Thymus (tissue), 11 donors: ENCODE measurements at regions not wholly inside any gene's neighbourhood (a gene's known extent, or its start where the extent isn't known, plus 50 kb on each side); places are given as distances from the start of the nearest gene placed in this dataset.

Source experiments
- DNase-seq, 9 donors: peaks; one replicate each; pipeline ENCODE4 v3.0.0-alpha.2; 2013; ENCODE audit warnings: low spot score in 9 of 9, low read depth in 6 of 9, missing footprints in 1 of 9
- H3K27ac ChIP-seq, 2 donors: one replicate each; pipeline ENCODE4 v1.5.1; 2013; ENCODE audit warnings: control low read depth in 1 of 2, low read depth in 1 of 2, low read length in 1 of 2, mild to moderate bottlenecking in 1 of 2, moderate library complexity in 1 of 2
- H3K27me3 ChIP-seq, 2 donors: one replicate each; pipeline ENCODE4 v1.5.1; 2013; ENCODE audit warnings: low read length in 1 of 2; ENCODE audit not compliant: control insufficient read depth in 2 of 2, insufficient read depth in 1 of 2
- H3K36me3 ChIP-seq, 2 donors: one replicate each; pipeline ENCODE4 v1.5.1; 2013; ENCODE audit warnings: low read length in 1 of 2, mild to moderate bottlenecking in 1 of 2, moderate library complexity in 1 of 2; ENCODE audit not compliant: control insufficient read depth in 2 of 2, insufficient read depth in 2 of 2
- H3K4me1 ChIP-seq, 2 donors: one replicate each; pipeline ENCODE4 v1.5.1; 2013; ENCODE audit warnings: low read length in 2 of 2; ENCODE audit not compliant: control insufficient read depth in 2 of 2, insufficient read depth in 2 of 2
- H3K4me3 ChIP-seq, 2 donors: one replicate each; pipeline ENCODE4 v1.5.1; 2013; ENCODE audit warnings: low read length in 2 of 2, control low read depth in 1 of 2, mild to moderate bottlenecking in 1 of 2
- H3K9me3 ChIP-seq, 2 donors: one replicate each; pipeline ENCODE4 v1.5.1; 2013; ENCODE audit warnings: low read length in 1 of 2, mild to moderate bottlenecking in 1 of 2; ENCODE audit not compliant: control insufficient read depth in 2 of 2, insufficient read depth in 1 of 2
- WGBS: extraction: QIAGEN DNeasy Blood & Tissue Kit; methylation state at CpG from one replicate; pipeline ENCODE4 v1.1.7; 2013; 5-methylcytosine and 5-hydroxymethylcytosine counted together
- donor health status: healthy.

- H3K27ac ChIP-seq, result no peak overlapping the region
- H3K27me3 ChIP-seq, result no peaks in the 10 kb centered on the region
- no peaks in the 10 kb centered on the region for H3K9me3 ChIP-seq
- H3K36me3 ChIP-seq, result no peaks in the 10 kb centered on the region
- no peak overlapping the region for H3K4me3 ChIP-seq
- no peak for DNase-seq
- 82% methylated on average over 2 of the region's 2 CpGs for WGBS
- H3K4me1 ChIP-seq, result no peaks in the 10 kb centered on the region
These were observed 306.1 kb upstream of the COL8A1 start for GRCh38 chr3:99332276-99332675.

- Histone ChIP-seq H3K4me1 (no peaks in the 10 kb centered on the region), H3K27ac (no peak overlapping the region), H3K36me3 (no peaks in the 10 kb centered on the region), H3K9me3 (no peaks in the 10 kb centered on the region), H3K4me3 (no peak overlapping the region), H3K27me3 (no peaks in the 10 kb centered on the region)
- 100% methylated on average over 1 of the region's 1 CpG for WGBS
- no peak for DNase-seq
These were observed 307.4 kb upstream of the COL8A1 start for GRCh38 chr3:99330924-99331532.

GRCh38 chr3:99330281-99330680 lies 308.1 kb upstream of the COL8A1 start:
- H3K27me3 ChIP-seq, result no peaks in the 10 kb centered on the region
- no peak overlapping the region for H3K4me3 ChIP-seq
- no peaks in the 10 kb centered on the region for H3K4me1 ChIP-seq
- no peak for DNase-seq
- no peak overlapping the region for H3K27ac ChIP-seq
- H3K9me3 ChIP-seq, result no peaks in the 10 kb centered on the region
- no peaks in the 10 kb centered on the region for H3K36me3 ChIP-seq
- WGBS, result 73% methylated on average over 2 of the region's 2 CpGs

- 85% methylated on average over 4 of the region's 4 CpGs for WGBS
- Histone ChIP-seq H3K27me3 (no peaks in the 10 kb centered on the region), H3K36me3 (no peaks in the 10 kb centered on the region), H3K27ac (peak overlapping the region in 1 of 2 donors; percentile 44), H3K9me3 (no peaks in the 10 kb centered on the region), H3K4me3 (no peak overlapping the region), H3K4me1 (peaks cover 0 to 3% of the 10 kb centered on the region in 2 donors)
- no peak for DNase-seq
These were observed 313.0 kb upstream of the COL8A1 start for GRCh38 chr3:99325402-99325801.

DNA sequence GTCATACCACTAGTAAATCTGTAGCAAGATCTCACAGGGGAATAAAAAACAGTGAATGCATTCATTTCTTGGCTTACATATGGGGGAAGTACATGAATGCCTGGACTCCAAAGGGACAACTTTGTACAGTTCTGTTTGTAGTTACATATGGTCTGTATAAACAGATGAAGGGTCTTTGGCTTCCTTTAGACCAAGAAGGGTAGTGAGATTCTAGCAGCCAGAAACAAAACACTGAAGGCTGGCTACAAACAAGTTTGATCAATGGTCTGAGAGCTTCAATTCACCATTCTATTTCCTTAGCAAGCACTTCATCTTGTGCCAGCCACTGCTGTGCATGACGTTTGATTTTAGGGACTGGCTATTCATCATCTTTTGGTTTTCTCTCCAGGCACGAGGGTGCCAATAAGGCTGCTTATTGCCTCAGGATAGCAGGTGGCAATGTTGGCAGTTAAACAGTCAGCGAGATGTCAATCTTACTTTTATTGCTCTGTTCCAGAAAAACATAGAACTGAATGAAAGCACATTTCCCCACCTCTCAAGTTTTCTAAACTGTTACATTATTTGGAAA lies 313.7 kb upstream of the COL8A1 start:
- WGBS, result 54% methylated on average over 3 of the region's 3 CpGs

GRCh38 chr3:99323940-99324339 lies 314.5 kb upstream of the COL8A1 start:
- Histone ChIP-seq H3K4me1 (peaks cover 0 to 3% of the 10 kb centered on the region in 2 donors), H3K27ac (no peak overlapping the region), H3K27me3 (no peaks in the 10 kb centered on the region), H3K4me3 (no peak overlapping the region), H3K36me3 (no peaks in the 10 kb centered on the region), H3K9me3 (no peaks in the 10 kb centered on the region)
- DNase-seq, result no peak
- WGBS, result 94% methylated on average over 1 of the region's 1 CpG

More for the DNA sequence above, 313.7 kb upstream of the COL8A1 start:
- Histone ChIP-seq H3K36me3 (no peaks in the 10 kb centered on the region), H3K27ac (peak overlapping the region in 1 of 2 donors; percentile 65), H3K4me3 (no peak overlapping the region), H3K9me3 (no peaks in the 10 kb centered on the region), H3K27me3 (no peaks in the 10 kb centered on the region), H3K4me1 (peaks cover 0 to 3% of the 10 kb centered on the region in 2 donors)
- DNase-seq, result no peak

GRCh38 chr3:99322551-99322950 lies 315.8 kb upstream of the COL8A1 start:
- Histone ChIP-seq H3K9me3 (no peaks in the 10 kb centered on the region), H3K27me3 (no peaks in the 10 kb centered on the region), H3K36me3 (no peaks in the 10 kb centered on the region), H3K27ac (no peak overlapping the region), H3K4me1 (peaks cover 0 to 3% of the 10 kb centered on the region in 2 donors), H3K4me3 (no peak overlapping the region)
- DNase-seq, result no peak

GRCh38 chr3:99321261-99321660 lies 317.1 kb upstream of the COL8A1 start:
- Histone ChIP-seq H3K27ac (no peak overlapping the region), H3K27me3 (no peaks in the 10 kb centered on the region), H3K4me3 (no peak overlapping the region), H3K4me1 (peaks cover 0 to 3% of the 10 kb centered on the region in 2 donors), H3K9me3 (no peaks in the 10 kb centered on the region), H3K36me3 (no peaks in the 10 kb centered on the region)
- no peak for DNase-seq
- 92% methylated on average over 1 of the region's 1 CpG for WGBS

DNA sequence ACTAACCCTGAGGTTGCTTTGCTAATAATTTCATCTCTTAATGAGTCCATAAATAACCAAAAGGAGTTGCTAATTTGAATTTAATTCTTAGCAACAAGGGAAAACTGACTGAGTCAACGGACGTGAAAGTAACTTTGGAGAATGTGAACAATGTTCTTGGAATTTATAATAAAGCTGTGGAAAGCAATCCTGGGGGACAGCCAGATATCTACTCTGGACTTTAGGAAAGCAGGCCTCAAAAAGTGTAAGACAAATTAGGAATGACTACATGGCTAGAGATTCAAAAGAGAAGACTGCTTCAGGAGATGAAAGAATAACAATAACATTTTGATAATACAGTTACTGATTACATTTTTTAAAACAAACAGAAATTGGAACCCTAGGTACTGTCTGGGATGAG lies 318.4 kb upstream of the COL8A1 start:
- Histone ChIP-seq H3K36me3 (no peaks in the 10 kb centered on the region), H3K4me3 (no peak overlapping the region), H3K27me3 (no peaks in the 10 kb centered on the region), H3K9me3 (no peaks in the 10 kb centered on the region), H3K27ac (no peak overlapping the region), H3K4me1 (peaks cover 0 to 3% of the 10 kb centered on the region in 2 donors)
- 95% methylated on average over 2 of the region's 2 CpGs for WGBS
- no peak for DNase-seq
